NCI-H69 (cell line): ENCODE measurements at regions not wholly inside any gene's neighbourhood (a gene's known extent, or its start where the extent isn't known, plus 50 kb on each side); places are given as distances from the start of the nearest gene placed in this dataset.
A peak's percentile ranks its signal among the peaks of the same experiment; 100 is the strongest.

ENCODE experiments used
- DNase-seq: peaks from one replicate; lab custom pipeline; 2025; lab: John Stamatoyannopoulos, UW

GRCh38 chr16:17654142-17654541 lies 183.4 kb upstream of the XYLT1 start:
- no peak for DNase-seq

GRCh38 chr16:17647879-17648872 lies 177.4 kb upstream of the XYLT1 start:
- DNase-seq = no peak

- no peak for DNase-seq
Measured at GRCh38 chr16:17643935-17644334, 173.2 kb upstream of the XYLT1 start.

- DNase-seq = no peak
Measured at GRCh38 chr16:17641990-17642389, 171.2 kb upstream of the XYLT1 start.

GRCh38 chr16:17638134-17638533 lies 167.4 kb upstream of the XYLT1 start:
- no peak for DNase-seq

GRCh38 chr16:17635183-17635582 lies 164.4 kb upstream of the XYLT1 start:
- DNase-seq = no peak

GRCh38 chr16:17633181-17633951 lies 162.6 kb upstream of the XYLT1 start:
- no peak for DNase-seq

GRCh38 chr16:17632667-17633066 lies 161.9 kb upstream of the XYLT1 start:
- DNase-seq = no peak

GRCh38 chr16:17629936-17630335 lies 159.2 kb upstream of the XYLT1 start:
- no peak for DNase-seq

- DNase-seq = no peak
Measured at GRCh38 chr16:17628983-17629382, 158.2 kb upstream of the XYLT1 start.

GRCh38 chr16:17622366-17622765 lies 151.6 kb upstream of the XYLT1 start:
- no peak for DNase-seq

GRCh38 chr16:17619261-17619660 lies 148.5 kb upstream of the XYLT1 start:
- DNase-seq = no peak

GRCh38 chr16:17617021-17617552 lies 146.3 kb upstream of the XYLT1 start:
- DNase-seq = no peak

GRCh38 chr16:17612336-17612735 lies 141.6 kb upstream of the XYLT1 start:
- no peak for DNase-seq

- no peak for DNase-seq
Measured at GRCh38 chr16:17607609-17608008, 136.8 kb upstream of the XYLT1 start.

GRCh38 chr16:17607075-17607509 lies 136.3 kb upstream of the XYLT1 start:
- no peak for DNase-seq

GRCh38 chr16:17606460-17606859 lies 135.7 kb upstream of the XYLT1 start:
- DNase-seq = no peak

GRCh38 chr16:17605784-17606183 lies 135.0 kb upstream of the XYLT1 start:
- DNase-seq = no peak

- no peak for DNase-seq
Measured at GRCh38 chr16:17603626-17604025, 132.9 kb upstream of the XYLT1 start.

GRCh38 chr16:17602678-17603077 lies 131.9 kb upstream of the XYLT1 start:
- DNase-seq = no peak

GRCh38 chr16:17598968-17599367 lies 128.2 kb upstream of the XYLT1 start:
- DNase-seq = no peak

- DNase-seq = peak; percentile 8
Measured at GRCh38 chr16:17591655-17592405, 121.1 kb upstream of the XYLT1 start.
